H9 (cell line): ENCODE measurements at regions not wholly inside any gene's neighbourhood (a gene's known extent, or its start where the extent isn't known, plus 50 kb on each side); places are given as distances from the start of the nearest gene placed in this dataset.

ENCODE experiments used
- DNase-seq: peaks from one replicate; pipeline ENCODE4 v3.0.0-alpha.2; 2017
- H2AFZ ChIP-seq: one replicate; pipeline ENCODE4 v1.6.1; 2013; ENCODE audit warnings: mild to moderate bottlenecking, low read length, control low read depth, moderate library complexity
- H2AK5ac ChIP-seq: 2 replicates; pipeline ENCODE4 v1.6.1; 2013; ENCODE audit warnings: low read length, control low read depth, mixed read lengths; ENCODE audit not compliant: insufficient read length
- H2BK120ac ChIP-seq: one replicate; pipeline ENCODE4 v1.6.1; 2013; ENCODE audit warnings: low read depth, mild to moderate bottlenecking, low read length, control low read depth, inconsistent platforms; ENCODE audit not compliant: poor library complexity, severe bottlenecking
- H2BK12ac ChIP-seq: 2 replicates; pipeline ENCODE4 v1.6.1; 2013; ENCODE audit warnings: low read length, control low read depth, mixed read lengths, low read depth; ENCODE audit not compliant: insufficient read length
- H2BK15ac ChIP-seq: 2 replicates; pipeline ENCODE4 v1.6.1; 2013; ENCODE audit warnings: low read depth, low read length, control low read depth
- H2BK20ac ChIP-seq: one replicate; pipeline ENCODE4 v1.6.1; 2013; ENCODE audit warnings: low read depth, mild to moderate bottlenecking, low read length, control low read depth, inconsistent platforms; ENCODE audit not compliant: poor library complexity, severe bottlenecking
- H2BK5ac ChIP-seq: 2 replicates; pipeline ENCODE4 v1.6.1; 2013; ENCODE audit warnings: low read length, control low read depth, mixed read lengths; ENCODE audit not compliant: insufficient read length
- H3K14ac ChIP-seq: 2 replicates; pipeline ENCODE4 v1.6.1; 2013; ENCODE audit warnings: low read length, control low read depth; ENCODE audit not compliant: insufficient read depth
- H3K18ac ChIP-seq: 2 replicates; pipeline ENCODE4 v1.6.1; 2013; ENCODE audit warnings: low read depth, mild to moderate bottlenecking, mixed read lengths, low read length, control low read depth; ENCODE audit not compliant: insufficient read length
- H3K23ac ChIP-seq: 2 replicates; pipeline ENCODE4 v1.6.1; 2013; ENCODE audit warnings: low read length, control low read depth, mixed read lengths, low read depth; ENCODE audit not compliant: insufficient read length
- H3K23me2 ChIP-seq: 2 replicates; pipeline ENCODE4 v1.6.1; 2013; ENCODE audit warnings: low read depth, mild to moderate bottlenecking, mixed read lengths, low read length, control low read depth; ENCODE audit not compliant: insufficient read length, poor library complexity, severe bottlenecking
- H3K27ac ChIP-seq: 2 replicates; pipeline ENCODE4 v1.5.1; 2013; ENCODE audit warnings: low read length, control low read depth, mixed read lengths, low read depth; ENCODE audit not compliant: insufficient read length
- H3K27me3 ChIP-seq: 2 replicates; pipeline ENCODE4 v1.6.1; 2013; ENCODE audit warnings: low read length, control low read depth, inconsistent platforms; ENCODE audit not compliant: insufficient read depth
- H3K4ac ChIP-seq: 2 replicates; pipeline ENCODE4 v1.6.1; 2013; ENCODE audit warnings: low read depth, mild to moderate bottlenecking, control low read depth, inconsistent platforms, low read length, moderate library complexity
- H3K4me1 ChIP-seq: 2 replicates; pipeline ENCODE4 v1.6.1; 2013; ENCODE audit warnings: low read length, control low read depth, inconsistent platforms; ENCODE audit not compliant: insufficient read depth
- H3K4me2 ChIP-seq: 2 replicates; pipeline ENCODE4 v1.6.1; 2013; ENCODE audit warnings: low read length, control low read depth, mixed read lengths; ENCODE audit not compliant: insufficient read length, insufficient read depth
- H3K56ac ChIP-seq: 2 replicates; pipeline ENCODE4 v1.6.1; 2013; ENCODE audit warnings: low read depth, mild to moderate bottlenecking, mixed read lengths, low read length, control low read depth; ENCODE audit not compliant: insufficient read length
- H3K79me1 ChIP-seq: 2 replicates; pipeline ENCODE4 v1.6.1; 2013; ENCODE audit warnings: low read depth, mild to moderate bottlenecking, moderate library complexity, low read length, control low read depth, inconsistent platforms; ENCODE audit not compliant: insufficient read depth, poor library complexity, severe bottlenecking
- H3K79me2 ChIP-seq: 2 replicates; pipeline ENCODE4 v1.6.1; 2013; ENCODE audit warnings: low read length, control low read depth, inconsistent platforms; ENCODE audit not compliant: insufficient read depth
- H3K9ac ChIP-seq: 2 replicates; pipeline ENCODE4 v1.6.1; 2013; ENCODE audit warnings: low read length, control low read depth, mixed read lengths; ENCODE audit not compliant: insufficient read length; ENCODE audit errors: extremely low read depth
- H3K9me3 ChIP-seq: one replicate; pipeline ENCODE4 v1.6.1; 2013; ENCODE audit warnings: low read depth, low read length, inconsistent platforms; ENCODE audit not compliant: control insufficient read depth
- H3T11ph ChIP-seq: one replicate; pipeline ENCODE4 v1.6.1; 2013; ENCODE audit warnings: mild to moderate bottlenecking, low read length, control low read depth, inconsistent platforms
- H4K20me1 ChIP-seq: one replicate; pipeline ENCODE4 v1.6.1; 2013; ENCODE audit not compliant: control insufficient read depth, insufficient read length, insufficient read depth
- H4K5ac ChIP-seq: 2 replicates; pipeline ENCODE4 v1.6.1; 2013; ENCODE audit warnings: low read depth, mild to moderate bottlenecking, mixed read lengths, low read length, control low read depth; ENCODE audit not compliant: insufficient read length
- H4K8ac ChIP-seq: replicated peaks from 2 replicates; pipeline ENCODE4 v1.6.1; 2013; ENCODE audit warnings: low read length, control low read depth, mixed read lengths, low read depth; ENCODE audit not compliant: insufficient read length
- H4K91ac ChIP-seq: 2 replicates; pipeline ENCODE4 v1.6.1; 2013; ENCODE audit warnings: low read depth, mild to moderate bottlenecking, moderate library complexity, mixed read lengths, low read length, control low read depth; ENCODE audit not compliant: insufficient read length
- H3K27ac Mint-ChIP-seq, 3 experiments: 2 replicates in 2 of 3; 3 replicates in 1 of 3; pipeline ENCODE4 v1.8.0; 2020 to 2021; ENCODE audit warnings: mixed read lengths in 3 of 3, mild to moderate bottlenecking in 1 of 3, moderate library complexity in 1 of 3
- H3K27me3 Mint-ChIP-seq: 2 replicates; pipeline ENCODE4 v1.8.0; 2021; ENCODE audit warnings: low read depth, mild to moderate bottlenecking, moderate library complexity, mixed read lengths
- H3K36me3 Mint-ChIP-seq, 3 experiments: 2 replicates in 2 of 3; 3 replicates in 1 of 3; pipeline ENCODE4 v1.8.0; 2020 to 2021; ENCODE audit warnings: low read depth in 3 of 3, mixed read lengths in 3 of 3; ENCODE audit not compliant: insufficient read depth in 1 of 3
- H3K4me1 Mint-ChIP-seq, 2 experiments: 2 replicates each; pipeline ENCODE4 v1.8.0; 2020; ENCODE audit warnings: mixed read lengths in 2 of 2
- H3K4me3 Mint-ChIP-seq, 2 experiments: 2 replicates in 1 of 2; 3 replicates in 1 of 2; pipeline ENCODE4 v1.8.0; 2020 to 2021; ENCODE audit warnings: mild to moderate bottlenecking in 2 of 2, mixed read lengths in 2 of 2, moderate library complexity in 1 of 2
- H3K9me3 Mint-ChIP-seq, 2 experiments: 2 replicates in 1 of 2; 3 replicates in 1 of 2; pipeline ENCODE4 v1.8.0; 2020; ENCODE audit warnings: mild to moderate bottlenecking in 2 of 2, mixed read lengths in 2 of 2, moderate library complexity in 1 of 2
- CTCF ChIP-seq: fragments of 200-600 bp; sonication (generic); conservative IDR thresholded peaks from 3 replicates; pipeline ENCODE4 v1.8.0; 2021; ENCODE audit warnings: antibody characterized with exemption, mild to moderate bottlenecking
- WGBS: extraction: QIAGEN DNeasy Blood & Tissue Kit; methylation state at CpG from one replicate; pipeline ENCODE4 v1.1.7; 2013; ENCODE audit warnings: missing lambda C conversion rate, low lambda C conversion rate, mixed read lengths; ENCODE audit not compliant: insufficient read length; ENCODE audit errors: extremely low coverage; 5-methylcytosine and 5-hydroxymethylcytosine counted together

DNA sequence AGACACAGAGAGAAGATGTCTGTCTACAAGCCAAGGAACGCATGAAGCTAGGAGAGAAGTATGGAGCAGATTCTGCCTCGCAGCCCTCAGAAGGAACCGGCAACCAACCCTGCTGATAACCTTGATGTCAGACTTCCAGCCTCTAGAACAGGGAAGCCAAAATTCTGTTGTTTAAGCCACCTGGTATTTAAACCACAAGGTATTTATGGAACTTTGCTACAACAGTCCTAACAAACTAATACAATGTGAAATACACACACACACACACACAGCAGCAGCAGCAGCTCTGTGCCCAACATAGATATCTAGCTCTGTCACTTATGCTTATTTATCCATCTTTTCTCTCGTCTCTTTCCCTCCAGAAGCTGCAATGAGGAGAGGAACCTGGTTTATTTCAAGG, 400.0 kb downstream of the ETS1 start:
- DNase-seq = no peak
- H3K36me3 Mint-ChIP-seq = peaks cover 3 to 20% (median 3%) of the 10 kb centered on the region in 3 experiments; a peak in 5 of 7 replicates
- no peak overlapping the region for H3K27ac ChIP-seq
- no peak overlapping the region for H2BK12ac ChIP-seq
- H2BK15ac ChIP-seq = no peak overlapping the region
- no peak overlapping the region for H2BK5ac ChIP-seq
- H2AK5ac ChIP-seq = no peak overlapping the region
- H4K8ac ChIP-seq = no peak overlapping the region
- H4K91ac ChIP-seq = no peak overlapping the region
- peaks cover 19% of the 10 kb centered on the region in 2 experiments for H3K9me3 Mint-ChIP-seq
- no peak overlapping the region for H3K18ac ChIP-seq
- H3K27me3 Mint-ChIP-seq = no peaks in the 10 kb centered on the region
- H2AFZ ChIP-seq = no peak overlapping the region
- no peaks in the 10 kb centered on the region for H3K4me1 ChIP-seq
- H3K4me2 ChIP-seq = no peak overlapping the region
- H2BK20ac ChIP-seq = no peak overlapping the region
- H3T11ph ChIP-seq = no peak overlapping the region
- no peak overlapping the region for H3K27ac Mint-ChIP-seq
- H3K27me3 ChIP-seq = no peaks in the 10 kb centered on the region
- no peak overlapping the region for H3K23ac ChIP-seq
- H3K4ac ChIP-seq = no peak overlapping the region
- H3K23me2 ChIP-seq = no peaks in the 10 kb centered on the region
- H3K9me3 ChIP-seq = no peaks in the 10 kb centered on the region
- H4K5ac ChIP-seq = no peak overlapping the region
- H3K79me2 ChIP-seq = no peaks in the 10 kb centered on the region
- WGBS = no CpG with 5 or more reads among the region's 4 CpGs
- no peaks in the 10 kb centered on the region for H4K20me1 ChIP-seq
- H2BK120ac ChIP-seq = no peak overlapping the region
- no peak for TF ChIP-seq CTCF
- H3K4me1 Mint-ChIP-seq = no peaks in the 10 kb centered on the region
- no peak overlapping the region for H3K9ac ChIP-seq
- no peaks in the 10 kb centered on the region for H3K79me1 ChIP-seq
- H3K56ac ChIP-seq = no peak overlapping the region
- H3K4me3 Mint-ChIP-seq = no peak overlapping the region
- H3K14ac ChIP-seq = no peak overlapping the region
